Hepatocyte (in vitro differentiated cells): ENCODE measurements at regions not wholly inside any gene's neighbourhood (a gene's known extent, or its start where the extent isn't known, plus 50 kb on each side); places are given as distances from the start of the nearest gene placed in this dataset.

Experiments
- DNase-seq: peaks from one replicate; pipeline ENCODE4 v3.0.0-alpha.2; 2016; ENCODE audit warnings: low spot score
- H2AFZ ChIP-seq: fragments of 200-600 bp; sonication (generic); 2 replicates; pipeline ENCODE4 v1.6.0; 2016; ENCODE audit warnings: antibody characterized with exemption, mild to moderate bottlenecking
- H3K27ac ChIP-seq: fragments of 200-600 bp; sonication (generic); 2 replicates; pipeline ENCODE4 v1.5.1; 2016; ENCODE audit warnings: mild to moderate bottlenecking
- H3K27me3 ChIP-seq: fragments of 200-600 bp; sonication (generic); 2 replicates; pipeline ENCODE4 v1.6.1; 2016
- H3K36me3 ChIP-seq: fragments of 200-600 bp; sonication (generic); replicated peaks from 2 replicates; pipeline ENCODE4 v1.5.1; 2016; ENCODE audit warnings: low read depth; ENCODE audit not compliant: insufficient read depth
- H3K4me1 ChIP-seq: fragments of 200-600 bp; sonication (generic); 2 replicates; pipeline ENCODE4 v1.5.1; 2016; ENCODE audit warnings: mild to moderate bottlenecking, moderate library complexity; ENCODE audit not compliant: insufficient read depth
- H3K4me2 ChIP-seq: fragments of 200-600 bp; sonication (generic); 2 replicates; pipeline ENCODE4 v1.6.0; 2016
- H3K4me3 ChIP-seq: fragments of 200-600 bp; sonication (generic); 2 replicates; pipeline ENCODE4 v1.5.1; 2016; ENCODE audit warnings: mild to moderate bottlenecking
- H3K79me2 ChIP-seq: fragments of 200-600 bp; sonication (generic); 2 replicates; pipeline ENCODE4 v1.6.0; 2017; ENCODE audit warnings: mild to moderate bottlenecking
- H3K9me2 ChIP-seq: fragments of 200-600 bp; sonication (generic); replicated peaks from 2 replicates; pipeline ENCODE4 v1.6.0; 2017; ENCODE audit warnings: mild to moderate bottlenecking; ENCODE audit not compliant: insufficient read depth
- H3K9me3 ChIP-seq: fragments of 200-600 bp; sonication (generic); 2 replicates; pipeline ENCODE4 v1.5.1; 2016; ENCODE audit warnings: low read depth, mild to moderate bottlenecking
- H4K20me1 ChIP-seq: fragments of 200-600 bp; sonication (generic); 2 replicates; pipeline ENCODE4 v1.6.0; 2016; ENCODE audit warnings: mild to moderate bottlenecking; ENCODE audit not compliant: insufficient read depth, poor library complexity, severe bottlenecking
- CTCF ChIP-seq: fragments of 200-600 bp; sonication (generic); IDR thresholded peaks from 2 replicates; pipeline ENCODE4 v1.5.1; 2016; ENCODE audit warnings: antibody characterized with exemption, mild to moderate bottlenecking; ENCODE audit not compliant: poor library complexity
- EZH2 ChIP-seq: fragments of 200-600 bp; sonication (generic); IDR thresholded peaks from 2 replicates; pipeline ENCODE4 v1.6.1; 2016; ENCODE audit warnings: antibody characterized with exemption, mild to moderate bottlenecking, borderline replicate concordance
- EZH2phosphoT487 ChIP-seq: fragments of 200-600 bp; sonication (generic); IDR thresholded peaks from one replicate; pipeline ENCODE4 v1.6.1; 2018; ENCODE audit warnings: antibody characterized with exemption, mild to moderate bottlenecking, low read depth, moderate library complexity; ENCODE audit not compliant: unreplicated experiment, severe bottlenecking
- WGBS: methylation state at CpG from one replicate; pipeline ENCODE4 v1.1.6; 2016; ENCODE audit warnings: low lambda C conversion rate; ENCODE audit errors: missing lambda C conversion rate; 5-methylcytosine and 5-hydroxymethylcytosine counted together

- Histone ChIP-seq H3K9me2 (no peaks in the 10 kb centered on the region), H3K4me3 (no peak overlapping the region), H4K20me1 (no peaks in the 10 kb centered on the region), H3K9me3 (no peaks in the 10 kb centered on the region), H3K27ac (peak overlapping the region; percentile 41), H3K27me3 (no peaks in the 10 kb centered on the region), H3K36me3 (no peaks in the 10 kb centered on the region), H2AFZ (peak overlapping the region; percentile 78), H3K4me2 (peak overlapping the region; percentile 58), H3K79me2 (no peaks in the 10 kb centered on the region), H3K4me1 (peaks cover 9% of the 10 kb centered on the region)
- TF ChIP-seq CTCF = peak; percentile 91
- no peak for TF ChIP-seq EZH2
- peak; percentile 81 for DNase-seq
- 10% methylated on average over 4 of the region's 4 CpGs for WGBS
These were observed 98.3 kb upstream of the MAOA start for GRCh38 chrX:43557792-43558191.

GRCh38 chrX:43559644-43560043 is 96.5 kb upstream of the MAOA start:
- Histone ChIP-seq H4K20me1 (no peaks in the 10 kb centered on the region), H3K4me2 (no peak overlapping the region), H3K36me3 (no peaks in the 10 kb centered on the region), H3K27me3 (no peaks in the 10 kb centered on the region), H3K4me1 (peaks cover 9% of the 10 kb centered on the region), H3K79me2 (no peaks in the 10 kb centered on the region), H3K27ac (no peak overlapping the region), H3K9me2 (no peaks in the 10 kb centered on the region), H3K4me3 (no peak overlapping the region), H2AFZ (no peak overlapping the region), H3K9me3 (no peaks in the 10 kb centered on the region)
- TF ChIP-seq EZH2phosphoT487 (no peak), EZH2 (no peak), CTCF (peak; percentile 80)
- peak; percentile 70 for DNase-seq
- 50% methylated on average over 2 of the region's 2 CpGs for WGBS

- Histone ChIP-seq H3K27ac (no peak overlapping the region), H3K36me3 (no peaks in the 10 kb centered on the region), H4K20me1 (no peaks in the 10 kb centered on the region), H3K9me2 (no peaks in the 10 kb centered on the region), H3K4me1 (peaks cover 16% of the 10 kb centered on the region), H2AFZ (peak overlapping the region; percentile 29), H3K9me3 (no peaks in the 10 kb centered on the region), H3K79me2 (no peaks in the 10 kb centered on the region), H3K4me3 (no peak overlapping the region), H3K4me2 (no peak overlapping the region), H3K27me3 (no peaks in the 10 kb centered on the region)
- TF ChIP-seq EZH2 = no peak
- no peak for TF ChIP-seq CTCF
- no peak for TF ChIP-seq EZH2phosphoT487
- 82% methylated on average over 5 of the region's 5 CpGs for WGBS
- DNase-seq = no peak
These were observed 95.7 kb upstream of the MAOA start for GRCh38 chrX:43560247-43560946.

GRCh38 chrX:43562372-43562771 is 93.7 kb upstream of the MAOA start:
- H3K79me2 ChIP-seq = no peaks in the 10 kb centered on the region
- H2AFZ ChIP-seq = no peak overlapping the region
- peaks cover 9% of the 10 kb centered on the region for H3K4me1 ChIP-seq
- H3K4me2 ChIP-seq = no peak overlapping the region
- H3K9me2 ChIP-seq = no peaks in the 10 kb centered on the region
- DNase-seq = no peak
- WGBS = 77% methylated on average over 1 of the region's 1 CpG
- H3K27me3 ChIP-seq = no peaks in the 10 kb centered on the region
- TF ChIP-seq EZH2phosphoT487 (no peak), CTCF (no peak), EZH2 (no peak)
- H3K27ac ChIP-seq = no peak overlapping the region
- no peaks in the 10 kb centered on the region for H4K20me1 ChIP-seq
- H3K36me3 ChIP-seq = no peaks in the 10 kb centered on the region
- H3K4me3 ChIP-seq = no peak overlapping the region
- H3K9me3 ChIP-seq = no peaks in the 10 kb centered on the region
